ENCODE measurements at regions not wholly inside any gene's neighbourhood (a gene's known extent, or its start where the extent isn't known, plus 50 kb on each side); places are given as distances from the start of the nearest gene placed in this dataset.
A peak's percentile ranks its signal among the peaks of the same experiment; 100 is the strongest.

GRCh38 chr2:75792146-75792545, 81.4 kb upstream of the GCFC2 start:
- no peak for DNase-seq

- DNase-seq, result no peak
Measured at GRCh38 chr2:75790814-75791467, 80.2 kb upstream of the GCFC2 start.

GRCh38 chr2:75790121-75790813, 79.6 kb upstream of the GCFC2 start:
- DNase-seq, result no peak

- DNase-seq, result no peak
Measured at GRCh38 chr2:75788902-75789301, 78.2 kb upstream of the GCFC2 start.

- no peak for DNase-seq
Measured at GRCh38 chr2:75788154-75788553, 77.4 kb upstream of the GCFC2 start.

- peak; percentile 5 for DNase-seq
Measured at GRCh38 chr2:75787532-75788132, 76.9 kb upstream of the GCFC2 start.

- DNase-seq, result no peak
Measured at GRCh38 chr2:75775311-75775823, 64.7 kb upstream of the GCFC2 start.

GRCh38 chr2:75772908-75773630, 62.4 kb upstream of the GCFC2 start:
- DNase-seq, result no peak

- DNase-seq, result no peak
Measured at GRCh38 chr2:75765798-75766197, 55.1 kb upstream of the GCFC2 start.

- DNase-seq, result no peak
Measured at GRCh38 chr2:75764611-75765010, 53.9 kb upstream of the GCFC2 start.
